GM18520 (cell line): ENCODE measurements at regions not wholly inside any gene's neighbourhood (a gene's known extent, or its start where the extent isn't known, plus 50 kb on each side); places are given as distances from the start of the nearest gene placed in this dataset.

Experiments
- ATAC-seq: cut with Tn5 transposase; IDR thresholded peaks from one replicate; pipeline ENCODE4 v1.9.1; 2021; ENCODE audit not compliant: unreplicated experiment

DNA sequence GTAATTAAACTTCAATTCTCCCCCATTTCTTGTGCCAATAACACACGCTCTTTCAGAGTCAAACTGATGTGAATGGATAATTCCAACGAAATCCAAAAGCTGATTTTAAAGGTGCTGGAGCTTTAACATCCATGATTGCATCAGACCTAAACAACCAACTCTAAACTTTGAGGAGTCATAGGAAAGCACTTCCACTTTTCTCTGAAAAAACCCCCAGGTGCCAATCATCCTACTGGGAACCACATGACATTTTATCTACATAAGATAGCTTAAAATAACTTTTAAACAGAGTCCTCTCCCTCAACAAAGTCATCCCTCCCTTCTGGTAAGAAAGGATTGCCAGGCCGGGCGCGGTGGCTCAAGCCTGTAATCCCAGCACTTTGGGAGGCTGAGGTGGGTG lies 167.7 kb upstream of the PDE10A start:
- no peak for ATAC-seq

- ATAC-seq = no peak
These were observed 166.3 kb upstream of the PDE10A start for GRCh38 chr6:165829376-165829775.

DNA sequence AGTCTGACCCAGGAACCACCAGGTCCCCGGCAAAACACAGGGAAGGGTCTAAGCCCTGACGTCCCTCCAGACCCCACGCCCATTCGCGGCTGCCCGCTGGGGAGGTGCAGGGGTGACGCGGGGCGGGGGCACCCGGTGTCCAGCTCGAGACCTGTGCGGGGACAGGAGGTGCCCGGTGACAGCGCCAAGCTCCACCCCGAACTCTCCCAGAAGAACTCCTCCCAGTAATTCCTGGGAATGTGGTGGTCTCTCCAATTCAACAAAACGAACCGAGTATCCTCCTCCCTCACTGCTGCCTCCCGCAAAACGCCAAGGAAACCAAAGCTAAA lies 164.1 kb upstream of the PDE10A start:
- ATAC-seq = no peak

GRCh38 chr6:165826487-165827189 lies 163.6 kb upstream of the PDE10A start:
- ATAC-seq = no peak

GRCh38 chr6:165825256-165825815 lies 162.3 kb upstream of the PDE10A start:
- no peak for ATAC-seq

DNA sequence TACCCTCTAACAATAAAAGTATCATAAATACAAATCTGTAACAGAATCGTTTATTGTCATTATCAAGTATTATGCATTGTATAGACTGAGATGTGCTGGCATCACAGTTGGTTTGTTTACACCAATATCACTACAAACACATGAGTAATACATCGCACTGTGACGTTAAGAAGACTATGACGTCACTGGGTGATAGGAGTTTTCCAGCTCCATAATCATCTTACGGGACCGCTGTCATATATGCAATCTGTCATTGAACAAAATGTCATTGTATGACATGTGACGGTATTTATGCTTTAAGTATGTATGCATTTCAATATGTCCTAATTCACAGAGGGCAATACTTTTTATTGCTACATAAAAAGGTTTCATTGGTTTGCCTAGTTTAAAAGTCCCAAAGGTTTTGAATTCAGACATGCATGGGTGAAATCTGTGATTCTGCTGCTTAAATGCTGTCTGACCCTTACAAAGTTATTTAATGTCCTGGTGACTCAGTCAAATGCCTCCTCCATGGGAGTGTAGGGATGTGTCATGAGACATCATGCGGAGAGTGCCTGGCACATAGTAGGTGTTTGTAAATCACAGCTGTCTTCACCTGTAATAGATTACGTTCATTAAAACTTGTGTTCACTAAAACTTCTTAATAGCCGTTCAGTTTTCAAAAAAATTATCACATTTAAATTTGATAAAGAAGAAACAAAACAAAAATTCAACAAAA lies 160.7 kb upstream of the PDE10A start:
- ATAC-seq = no peak

DNA sequence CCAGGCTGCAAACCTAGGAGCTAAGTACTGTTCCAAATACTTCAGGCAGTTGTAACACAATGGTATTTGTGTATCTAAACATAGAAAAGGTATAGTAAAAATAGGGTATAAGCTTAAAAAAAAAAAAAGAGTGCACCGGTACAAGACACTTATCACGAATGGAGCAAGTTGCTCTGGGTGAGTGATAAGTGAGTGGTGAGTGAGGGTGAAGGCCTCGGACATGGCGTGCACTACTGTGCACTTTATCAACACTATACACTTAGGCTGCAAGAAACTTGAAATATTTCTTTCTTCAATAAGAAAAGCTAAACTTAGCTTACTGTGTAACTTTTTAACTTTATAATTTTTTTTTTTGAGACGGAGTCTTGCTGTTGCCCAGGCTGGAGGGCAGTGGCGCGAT lies 159.5 kb upstream of the PDE10A start:
- no peak for ATAC-seq

GRCh38 chr6:165821754-165822153 lies 158.7 kb upstream of the PDE10A start:
- no peak for ATAC-seq

DNA sequence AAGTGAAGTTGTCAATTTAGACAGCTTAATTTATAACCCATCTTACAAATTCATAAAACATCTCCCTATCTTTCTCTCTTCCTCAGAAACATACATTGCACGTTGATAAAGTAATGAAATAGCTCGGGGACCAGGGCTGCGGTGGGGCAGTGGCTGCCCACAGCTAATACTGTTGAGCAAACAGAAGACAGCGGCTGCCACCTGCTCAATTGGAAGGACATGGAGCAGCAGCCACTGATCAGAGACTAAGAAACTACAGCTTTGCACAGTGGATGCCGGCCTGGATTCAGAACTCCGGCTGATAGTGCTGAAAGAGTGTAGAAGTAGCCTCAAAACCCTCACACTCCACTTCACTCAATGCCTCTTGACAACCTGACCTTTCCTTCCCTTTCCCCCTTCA lies 157.9 kb upstream of the PDE10A start:
- no peak for ATAC-seq

- no peak for ATAC-seq
These were observed 157.4 kb upstream of the PDE10A start for GRCh38 chr6:165820407-165820806.

- ATAC-seq = no peak
These were observed 156.4 kb upstream of the PDE10A start for GRCh38 chr6:165819394-165819793.

DNA sequence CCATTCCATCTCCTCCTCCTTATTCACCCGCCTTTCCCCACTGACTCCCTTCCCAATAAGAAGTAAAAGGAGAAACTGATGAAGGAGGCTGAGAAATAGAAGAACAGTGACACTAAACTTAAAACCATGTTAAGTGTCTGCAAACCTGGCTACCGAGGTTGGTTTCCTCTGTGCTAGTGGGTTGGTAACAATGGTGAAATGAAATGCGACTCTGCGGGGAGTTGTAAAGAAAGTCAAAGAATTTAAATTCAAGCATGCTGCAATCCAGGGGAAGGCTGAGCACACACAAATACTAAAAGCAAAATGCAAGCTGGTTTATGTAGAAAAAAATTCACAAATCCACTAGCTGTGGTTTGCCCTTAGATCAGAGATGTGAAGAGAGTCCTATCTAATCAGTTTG lies 155.2 kb upstream of the PDE10A start:
- no peak for ATAC-seq

GRCh38 chr6:165817771-165818170 lies 154.7 kb upstream of the PDE10A start:
- no peak for ATAC-seq

- no peak for ATAC-seq
These were observed 154.1 kb upstream of the PDE10A start for GRCh38 chr6:165817148-165817547.

DNA sequence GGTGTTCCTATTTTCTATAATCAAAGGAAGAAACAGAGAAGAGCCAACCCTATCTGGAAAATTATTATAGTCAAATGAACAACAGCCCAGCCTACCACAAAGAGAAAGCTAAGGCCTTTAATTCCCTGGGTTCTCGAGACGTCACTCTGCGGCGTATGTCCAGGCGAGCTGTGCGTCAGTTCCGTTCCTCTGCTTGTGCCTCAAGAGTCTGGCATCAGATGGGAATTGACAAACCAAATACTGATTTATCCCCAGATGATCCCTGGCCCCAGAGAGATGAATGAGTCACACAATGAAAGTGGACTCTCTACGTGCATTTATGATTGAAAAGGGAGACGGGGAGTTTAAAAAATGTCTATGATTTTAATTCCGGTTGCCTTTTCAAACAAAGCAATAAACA lies 151.6 kb upstream of the PDE10A start:
- ATAC-seq = no peak

GRCh38 chr6:165811512-165811911 lies 148.5 kb upstream of the PDE10A start:
- ATAC-seq = no peak

- no peak for ATAC-seq
These were observed 145.0 kb upstream of the PDE10A start for GRCh38 chr6:165808021-165808420.

GRCh38 chr6:165807249-165807960 lies 144.4 kb upstream of the PDE10A start:
- ATAC-seq = no peak

DNA sequence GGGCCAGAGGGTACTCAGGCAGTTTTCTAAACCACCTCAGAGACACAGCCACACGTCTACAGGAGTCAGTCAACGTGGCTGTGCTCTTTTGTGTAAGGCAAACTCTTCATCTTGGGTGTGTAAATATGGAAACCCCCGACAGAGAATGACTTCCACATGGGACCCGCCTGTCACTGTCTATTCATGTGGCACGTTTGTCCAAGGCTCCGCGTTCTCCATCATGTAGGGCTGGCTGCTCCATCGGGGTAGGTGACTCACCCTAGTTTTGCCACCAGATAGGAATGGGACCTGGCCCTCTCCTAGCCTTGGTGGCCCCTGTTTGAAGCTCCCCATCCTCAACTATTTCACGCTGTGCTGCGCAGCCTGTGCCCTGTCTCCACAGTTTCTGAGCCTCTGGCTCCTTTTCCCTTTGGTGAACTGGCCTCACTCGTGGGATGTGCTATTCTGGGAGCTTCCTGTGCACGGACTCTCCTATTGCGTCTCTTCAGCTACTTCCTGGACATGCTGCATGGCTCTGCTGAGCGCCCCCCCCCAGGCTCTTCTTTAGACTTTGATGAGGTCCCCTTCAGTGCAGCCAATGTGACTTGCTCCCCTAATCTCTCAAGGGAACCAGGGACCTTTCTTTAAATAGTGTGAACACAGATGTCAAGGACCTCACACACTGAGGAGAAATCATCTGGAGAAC lies 143.2 kb upstream of the PDE10A start:
- no peak for ATAC-seq

GRCh38 chr6:165805636-165806035 lies 142.6 kb upstream of the PDE10A start:
- ATAC-seq = no peak

- ATAC-seq = no peak
These were observed 142.1 kb upstream of the PDE10A start for GRCh38 chr6:165805067-165805555.
